GM19372 (cell line): ENCODE measurements at regions not wholly inside any gene's neighbourhood (a gene's known extent, or its start where the extent isn't known, plus 50 kb on each side); places are given as distances from the start of the nearest gene placed in this dataset.

Experiments used
- ATAC-seq: cut with Tn5 transposase; IDR thresholded peaks from one replicate; pipeline ENCODE4 v1.9.1; 2021; ENCODE audit warnings: mild to moderate bottlenecking, low read depth, moderate library complexity; ENCODE audit not compliant: unreplicated experiment

GRCh38 chr6:56772737-56773184, 130.1 kb upstream of the DST start:
- no peak for ATAC-seq

- ATAC-seq: no peak
Measured at GRCh38 chr6:56771929-56772607, 129.4 kb upstream of the DST start.

GRCh38 chr6:56771189-56771588, 128.5 kb upstream of the DST start:
- ATAC-seq: no peak

GRCh38 chr6:56770011-56770520, 127.4 kb upstream of the DST start:
- no peak for ATAC-seq

GRCh38 chr6:56767892-56768531, 125.3 kb upstream of the DST start:
- ATAC-seq: no peak

GRCh38 chr6:56767435-56767834, 124.7 kb upstream of the DST start:
- ATAC-seq: no peak

GRCh38 chr6:56766806-56767178, 124.1 kb upstream of the DST start:
- ATAC-seq: peak; percentile 80

GRCh38 chr6:56766139-56766805, 123.6 kb upstream of the DST start:
- no peak for ATAC-seq

GRCh38 chr6:56765494-56765893, 122.8 kb upstream of the DST start:
- no peak for ATAC-seq

GRCh38 chr6:56764081-56764566, 121.4 kb upstream of the DST start:
- peak; percentile 34 for ATAC-seq

GRCh38 chr6:56761651-56762050, 119.0 kb upstream of the DST start:
- no peak for ATAC-seq

- no peak for ATAC-seq
Measured at GRCh38 chr6:56760842-56761241, 118.2 kb upstream of the DST start.

- ATAC-seq: no peak
Measured at GRCh38 chr6:56759521-56759920, 116.8 kb upstream of the DST start.

- no peak for ATAC-seq
Measured at GRCh38 chr6:56758553-56758952, 115.9 kb upstream of the DST start.

GRCh38 chr6:56758120-56758519, 115.4 kb upstream of the DST start:
- no peak for ATAC-seq

- ATAC-seq: peak; percentile 43
Measured at GRCh38 chr6:56757588-56757984, 114.9 kb upstream of the DST start.

GRCh38 chr6:56756791-56757587, 114.3 kb upstream of the DST start:
- no peak for ATAC-seq

- no peak for ATAC-seq
Measured at GRCh38 chr6:56756219-56756789, 113.6 kb upstream of the DST start.

GRCh38 chr6:56755040-56755439, 112.4 kb upstream of the DST start:
- no peak for ATAC-seq

GRCh38 chr6:56753811-56754210, 111.1 kb upstream of the DST start:
- no peak for ATAC-seq
